ENCODE measurements at regions not wholly inside any gene's neighbourhood (a gene's known extent, or its start where the extent isn't known, plus 50 kb on each side); places are given as distances from the start of the nearest gene placed in this dataset.

DNA sequence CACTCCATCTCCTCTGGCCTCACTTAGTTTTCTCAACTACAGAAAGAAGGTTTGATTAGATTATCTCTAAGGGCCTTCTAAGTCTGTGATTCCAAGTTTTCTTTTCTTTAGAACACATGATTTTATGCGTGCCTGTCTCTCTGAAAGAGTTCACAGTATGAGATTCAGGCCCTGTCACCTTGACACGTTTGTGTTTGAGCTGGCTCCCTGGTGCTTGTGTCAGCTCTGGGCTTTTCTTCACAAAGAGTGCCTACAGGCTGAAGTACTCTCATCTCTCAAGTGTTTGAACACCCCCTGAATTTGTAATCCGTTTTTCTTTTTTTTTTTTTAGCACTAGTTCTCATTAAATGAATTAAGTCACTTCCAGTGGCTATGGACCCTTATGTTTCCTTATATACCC is 306.9 kb upstream of the C9orf72 start:
- Histone ChIP-seq H3K4me3 (no peak overlapping the region), H3K36me3 (no peaks in the 10 kb centered on the region), H3K4me1 (no peaks in the 10 kb centered on the region), H3K27ac (no peak overlapping the region), H3K27me3 (no peaks in the 10 kb centered on the region), H3K9me3 (no peaks in the 10 kb centered on the region)
- 30 to 36% methylated on average over 3 of the region's 3 CpGs for WGBS, 2 donors
- intact Hi-C loops (cut with DNase I): no loop called here
- no peak for DNase-seq
- TF ChIP-seq, protein P1, sequence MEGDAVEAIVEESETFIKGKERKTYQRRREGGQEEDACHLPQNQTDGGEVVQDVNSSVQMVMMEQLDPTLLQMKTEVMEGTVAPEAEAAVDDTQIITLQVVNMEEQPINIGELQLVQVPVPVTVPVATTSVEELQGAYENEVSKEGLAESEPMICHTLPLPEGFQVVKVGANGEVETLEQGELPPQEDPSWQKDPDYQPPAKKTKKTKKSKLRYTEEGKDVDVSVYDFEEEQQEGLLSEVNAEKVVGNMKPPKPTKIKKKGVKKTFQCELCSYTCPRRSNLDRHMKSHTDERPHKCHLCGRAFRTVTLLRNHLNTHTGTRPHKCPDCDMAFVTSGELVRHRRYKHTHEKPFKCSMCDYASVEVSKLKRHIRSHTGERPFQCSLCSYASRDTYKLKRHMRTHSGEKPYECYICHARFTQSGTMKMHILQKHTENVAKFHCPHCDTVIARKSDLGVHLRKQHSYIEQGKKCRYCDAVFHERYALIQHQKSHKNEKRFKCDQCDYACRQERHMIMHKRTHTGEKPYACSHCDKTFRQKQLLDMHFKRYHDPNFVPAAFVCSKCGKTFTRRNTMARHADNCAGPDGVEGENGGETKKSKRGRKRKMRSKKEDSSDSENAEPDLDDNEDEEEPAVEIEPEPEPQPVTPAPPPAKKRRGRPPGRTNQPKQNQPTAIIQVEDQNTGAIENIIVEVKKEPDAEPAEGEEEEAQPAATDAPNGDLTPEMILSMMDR (IDR thresholded peaks at IDR 0.05): no peak
- no peak for TF ChIP-seq POLR2A (IDR thresholded peaks at IDR 0.05)

DNA sequence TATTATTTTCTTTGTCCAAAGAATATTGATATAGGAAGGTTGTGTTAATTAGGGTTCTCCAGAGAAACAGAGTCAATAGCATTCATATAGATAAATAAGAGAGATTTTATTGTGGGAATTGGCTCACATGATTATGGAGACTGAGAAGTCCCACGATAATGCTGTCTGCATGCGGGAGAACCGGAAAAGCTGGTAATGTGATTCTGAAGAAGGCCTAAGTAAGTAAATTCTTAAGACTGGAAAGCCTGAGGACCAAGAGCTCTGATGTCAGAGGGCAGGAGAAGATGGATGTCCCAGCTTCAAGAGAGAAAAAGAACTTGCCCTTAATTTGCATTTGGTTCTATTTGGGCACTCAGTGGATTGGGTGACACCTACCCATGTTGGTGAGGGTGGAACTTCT is 307.4 kb upstream of the C9orf72 start:
- H3K9me3 ChIP-seq: no peaks in the 10 kb centered on the region
- intact Hi-C loops (cut with DNase I): no loop called here
- no peak overlapping the region for H3K27ac ChIP-seq
- H3K27me3 ChIP-seq: no peaks in the 10 kb centered on the region
- 63 to 80% methylated on average over 3 of the region's 3 CpGs for WGBS, 2 donors
- no peak for TF ChIP-seq POLR2A (IDR thresholded peaks at IDR 0.05)
- TF ChIP-seq, protein P1 (IDR thresholded peaks at IDR 0.05): no peak
- H3K36me3 ChIP-seq: no peaks in the 10 kb centered on the region
- H3K4me3 ChIP-seq: no peak overlapping the region
- H3K4me1 ChIP-seq: no peaks in the 10 kb centered on the region
- no peak for DNase-seq

DNA sequence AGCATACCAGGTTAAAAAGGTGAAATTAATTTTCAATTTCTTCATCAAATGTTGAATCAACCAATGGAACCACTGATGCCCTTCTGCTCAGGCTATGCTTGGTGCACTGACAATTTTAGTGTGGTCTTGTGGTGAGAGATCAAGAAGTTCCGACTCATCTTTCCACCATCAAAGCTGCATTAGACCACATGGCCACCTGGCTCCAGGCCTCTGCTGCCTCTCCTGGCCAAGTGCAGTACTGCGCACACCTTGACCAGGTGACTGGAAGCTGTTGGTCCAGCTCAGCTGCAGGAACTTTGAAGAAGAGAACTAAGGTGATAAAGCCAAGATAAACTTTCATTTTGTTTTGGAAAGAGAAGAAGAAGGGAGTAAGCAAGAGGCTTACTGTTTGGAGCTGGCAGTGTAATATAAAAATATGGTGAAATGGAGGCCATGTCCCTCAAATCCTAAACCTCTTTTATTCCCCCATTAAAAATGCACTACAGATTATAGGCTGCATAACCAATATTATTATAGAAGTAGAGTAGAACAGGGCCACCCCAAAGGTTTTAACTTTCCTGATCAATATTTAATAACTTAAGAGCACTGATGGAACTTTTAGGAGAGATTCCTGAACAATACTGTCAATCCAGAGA is 315.5 kb upstream of the C9orf72 start:
- Histone ChIP-seq H3K9me3 (no peaks in the 10 kb centered on the region), H3K4me1 (no peaks in the 10 kb centered on the region), H3K27ac (no peak overlapping the region), H3K4me3 (no peak overlapping the region), H3K36me3 (no peaks in the 10 kb centered on the region), H3K27me3 (no peaks in the 10 kb centered on the region)
- 79 to 86% methylated on average over 2 of the region's 2 CpGs for WGBS, 2 donors
- no peak for DNase-seq
- intact Hi-C loops (cut with DNase I): no loop called here
- TF ChIP-seq, protein P1 (IDR thresholded peaks at IDR 0.05): peak in 5 of 6 experiments; percentile 40 to 65 (median 53)
- TF ChIP-seq POLR2A (IDR thresholded peaks at IDR 0.05): no peak

- H3K36me3 ChIP-seq: no peaks in the 10 kb centered on the region
- intact Hi-C loops (cut with DNase I): no loop called here
- no peak overlapping the region for H3K27ac ChIP-seq
- DNase-seq: no peak
- no peaks in the 10 kb centered on the region for H3K9me3 ChIP-seq
- no peaks in the 10 kb centered on the region for H3K27me3 ChIP-seq
- TF ChIP-seq, protein P1 (IDR thresholded peaks at IDR 0.05): no peak
- TF ChIP-seq POLR2A (IDR thresholded peaks at IDR 0.05): no peak
- H3K4me3 ChIP-seq: no peak overlapping the region
- no peaks in the 10 kb centered on the region for H3K4me1 ChIP-seq
- WGBS, 2 donors: 53 to 86% methylated on average over 1 of the region's 1 CpG
Measured at GRCh38 chr9:27924502-27924901, 351.2 kb upstream of the C9orf72 start.

- H3K27ac ChIP-seq: no peak overlapping the region
- no peaks in the 10 kb centered on the region for H3K27me3 ChIP-seq
- intact Hi-C loops (cut with DNase I): no loop called here
- 34 to 54% methylated on average over 4 of the region's 4 CpGs for WGBS, 2 donors
- no peaks in the 10 kb centered on the region for H3K4me1 ChIP-seq
- TF ChIP-seq POLR2A (IDR thresholded peaks at IDR 0.05): no peak
- TF ChIP-seq, protein P1 (IDR thresholded peaks at IDR 0.05): no peak
- no peaks in the 10 kb centered on the region for H3K36me3 ChIP-seq
- no peak for DNase-seq
- H3K9me3 ChIP-seq: no peaks in the 10 kb centered on the region
- no peak overlapping the region for H3K4me3 ChIP-seq
Measured at GRCh38 chr9:27925815-27926214, 352.5 kb upstream of the C9orf72 start.
